ENCODE measurements at regions not wholly inside any gene's neighbourhood (a gene's known extent, or its start where the extent isn't known, plus 50 kb on each side); places are given as distances from the start of the nearest gene placed in this dataset.
"Not testable (repeated sequence)": the region's sequence is repeated elsewhere in the genome, so short reads cannot be mapped to it uniquely, and the experiment has no call there.

GRCh38 chr7:118389629-118390028 is 165.1 kb downstream of the ANKRD7 start:
- no peak for TF ChIP-seq CTCF (IDR thresholded peaks at IDR 0.05; ENCODE audit: low read depth, low read length)
- no peak overlapping the region for H3K4me3 ChIP-seq (ENCODE audit: low read depth, low read length)

- no peak for TF ChIP-seq CTCF (IDR thresholded peaks at IDR 0.05; ENCODE audit: low read depth, low read length)
- no peak overlapping the region for H3K4me3 ChIP-seq (ENCODE audit: low read depth, low read length)
Observed at GRCh38 chr7:118404211-118404610, 179.7 kb downstream of the ANKRD7 start.

- TF ChIP-seq CTCF (IDR thresholded peaks at IDR 0.05; ENCODE audit: low read depth, low read length), result no peak
- H3K4me3 ChIP-seq (ENCODE audit: low read depth, low read length), result no peak overlapping the region
Observed at GRCh38 chr7:118418433-118418832, 193.9 kb downstream of the ANKRD7 start.

GRCh38 chr7:118420888-118421287 is 196.4 kb downstream of the ANKRD7 start:
- H3K4me3 ChIP-seq (ENCODE audit: low read depth, low read length), result no peak overlapping the region
- TF ChIP-seq CTCF (IDR thresholded peaks at IDR 0.05; ENCODE audit: low read depth, low read length), result no peak

- TF ChIP-seq CTCF (IDR thresholded peaks at IDR 0.05; ENCODE audit: low read depth, low read length), result no peak
- H3K4me3 ChIP-seq (ENCODE audit: low read depth, low read length), result no peak overlapping the region
Observed at GRCh38 chr7:118429141-118429540, 204.6 kb downstream of the ANKRD7 start.

GRCh38 chr7:118436663-118437062 is 212.2 kb downstream of the ANKRD7 start:
- no peak overlapping the region for H3K4me3 ChIP-seq (ENCODE audit: low read depth, low read length)
- no peak for TF ChIP-seq CTCF (IDR thresholded peaks at IDR 0.05; ENCODE audit: low read depth, low read length)

GRCh38 chr7:118449030-118449429 is 224.5 kb downstream of the ANKRD7 start:
- H3K4me3 ChIP-seq (ENCODE audit: low read depth, low read length), result not testable (repeated sequence)

- no peak overlapping the region for H3K4me3 ChIP-seq (ENCODE audit: low read depth, low read length)
- TF ChIP-seq CTCF (IDR thresholded peaks at IDR 0.05; ENCODE audit: low read depth, low read length), result no peak
Observed at GRCh38 chr7:118449797-118450567, 225.5 kb downstream of the ANKRD7 start.
